ENCODE measurements at regions not wholly inside any gene's neighbourhood (a gene's known extent, or its start where the extent isn't known, plus 50 kb on each side); places are given as distances from the start of the nearest gene placed in this dataset.

- Histone ChIP-seq H3K36me3 (replicated peaks in 1 of 2) (no peaks in the 10 kb centered on the region), H3K27ac (no peak overlapping the region), H3K27me3 (no peaks in the 10 kb centered on the region), H3K4me1 (replicated peaks in 1 of 2) (no peaks in the 10 kb centered on the region), H3K9me3 (replicated peaks in 1 of 3) (no peaks in the 10 kb centered on the region), H3K4me3 (no peak overlapping the region)
- intact Hi-C loops (cut with DNase I), result no loop called here
- no peak for DNase-seq
- TF ChIP-seq CTCF (IDR thresholded peaks at IDR 0.05) (no peak), POLR2A (IDR thresholded peaks at IDR 0.05) (no peak)
Observed at GRCh38 chr4:35464964-35465528, 779.3 kb downstream of the ARAP2 start.

GRCh38 chr4:35491093-35491492 is 753.2 kb downstream of the ARAP2 start:
- DNase-seq, result no peak
- H3K27me3 ChIP-seq, result no peaks in the 10 kb centered on the region
- H3K4me3 ChIP-seq, result no peak overlapping the region
- intact Hi-C loops (cut with DNase I), result no loop called here
- H3K27ac ChIP-seq, result no peak overlapping the region
- TF ChIP-seq CTCF (IDR thresholded peaks at IDR 0.05), result no peak
- TF ChIP-seq POLR2A (IDR thresholded peaks at IDR 0.05), result no peak
- H3K9me3 ChIP-seq (replicated peaks in 1 of 3), result no peaks in the 10 kb centered on the region
- no peaks in the 10 kb centered on the region for H3K4me1 ChIP-seq (replicated peaks in 1 of 2)
- H3K36me3 ChIP-seq (replicated peaks in 1 of 2), result no peaks in the 10 kb centered on the region

- Histone ChIP-seq H3K9me3 (replicated peaks in 1 of 3) (no peaks in the 10 kb centered on the region), H3K36me3 (replicated peaks in 1 of 2) (no peaks in the 10 kb centered on the region), H3K27me3 (no peaks in the 10 kb centered on the region), H3K4me1 (replicated peaks in 1 of 2) (no peaks in the 10 kb centered on the region), H3K4me3 (no peak overlapping the region), H3K27ac (no peak overlapping the region)
- no peak for DNase-seq
- intact Hi-C loops (cut with DNase I), result no loop called here
- 16 to 71% (median 49%) methylated on average over 4 of the region's 4 CpGs; no CpG with 5 or more reads in 1 of the 4 donors for WGBS, 4 donors
- TF ChIP-seq POLR2A (IDR thresholded peaks at IDR 0.05) (no peak), CTCF (IDR thresholded peaks at IDR 0.05) (no peak)
Observed at GRCh38 chr4:35493977-35494376, 750.3 kb downstream of the ARAP2 start.

- intact Hi-C loops (cut with DNase I), result no loop called here
- no peak for DNase-seq
- TF ChIP-seq POLR2A (IDR thresholded peaks at IDR 0.05) (no peak), CTCF (IDR thresholded peaks at IDR 0.05) (no peak)
- no peak overlapping the region for H3K27ac ChIP-seq
- no peak overlapping the region for H3K4me3 ChIP-seq
- no peaks in the 10 kb centered on the region for H3K27me3 ChIP-seq
- H3K9me3 ChIP-seq (replicated peaks in 1 of 3), result no peaks in the 10 kb centered on the region
- no peaks in the 10 kb centered on the region for H3K4me1 ChIP-seq (replicated peaks in 1 of 2)
- 74 to 93% (median 82%) methylated on average over 3 to 5 of the region's 5 CpGs for WGBS, 4 donors
- no peaks in the 10 kb centered on the region for H3K36me3 ChIP-seq (replicated peaks in 1 of 2)
Observed at GRCh38 chr4:35494955-35495354, 749.4 kb downstream of the ARAP2 start.

Measured in adrenal gland (tissue), 9 donors.